ENCODE measurements at regions not wholly inside any gene's neighbourhood (a gene's known extent, or its start where the extent isn't known, plus 50 kb on each side); places are given as distances from the start of the nearest gene placed in this dataset.

GRCh38 chr17:74089380-74089779 lies 114.1 kb upstream of the RPL38 start:
- TF ChIP-seq, protein P1, sequence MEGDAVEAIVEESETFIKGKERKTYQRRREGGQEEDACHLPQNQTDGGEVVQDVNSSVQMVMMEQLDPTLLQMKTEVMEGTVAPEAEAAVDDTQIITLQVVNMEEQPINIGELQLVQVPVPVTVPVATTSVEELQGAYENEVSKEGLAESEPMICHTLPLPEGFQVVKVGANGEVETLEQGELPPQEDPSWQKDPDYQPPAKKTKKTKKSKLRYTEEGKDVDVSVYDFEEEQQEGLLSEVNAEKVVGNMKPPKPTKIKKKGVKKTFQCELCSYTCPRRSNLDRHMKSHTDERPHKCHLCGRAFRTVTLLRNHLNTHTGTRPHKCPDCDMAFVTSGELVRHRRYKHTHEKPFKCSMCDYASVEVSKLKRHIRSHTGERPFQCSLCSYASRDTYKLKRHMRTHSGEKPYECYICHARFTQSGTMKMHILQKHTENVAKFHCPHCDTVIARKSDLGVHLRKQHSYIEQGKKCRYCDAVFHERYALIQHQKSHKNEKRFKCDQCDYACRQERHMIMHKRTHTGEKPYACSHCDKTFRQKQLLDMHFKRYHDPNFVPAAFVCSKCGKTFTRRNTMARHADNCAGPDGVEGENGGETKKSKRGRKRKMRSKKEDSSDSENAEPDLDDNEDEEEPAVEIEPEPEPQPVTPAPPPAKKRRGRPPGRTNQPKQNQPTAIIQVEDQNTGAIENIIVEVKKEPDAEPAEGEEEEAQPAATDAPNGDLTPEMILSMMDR (IDR thresholded peaks at IDR 0.05), result no peak
- TF ChIP-seq POLR2A (IDR thresholded peaks at IDR 0.05) (no peak), EP300 (IDR thresholded peaks at IDR 0.05) (no peak), POLR2AphosphoS5 (IDR thresholded peaks at IDR 0.05) (no peak)
